ENCODE measurements at regions not wholly inside any gene's neighbourhood (a gene's known extent, or its start where the extent isn't known, plus 50 kb on each side); places are given as distances from the start of the nearest gene placed in this dataset.

DNA sequence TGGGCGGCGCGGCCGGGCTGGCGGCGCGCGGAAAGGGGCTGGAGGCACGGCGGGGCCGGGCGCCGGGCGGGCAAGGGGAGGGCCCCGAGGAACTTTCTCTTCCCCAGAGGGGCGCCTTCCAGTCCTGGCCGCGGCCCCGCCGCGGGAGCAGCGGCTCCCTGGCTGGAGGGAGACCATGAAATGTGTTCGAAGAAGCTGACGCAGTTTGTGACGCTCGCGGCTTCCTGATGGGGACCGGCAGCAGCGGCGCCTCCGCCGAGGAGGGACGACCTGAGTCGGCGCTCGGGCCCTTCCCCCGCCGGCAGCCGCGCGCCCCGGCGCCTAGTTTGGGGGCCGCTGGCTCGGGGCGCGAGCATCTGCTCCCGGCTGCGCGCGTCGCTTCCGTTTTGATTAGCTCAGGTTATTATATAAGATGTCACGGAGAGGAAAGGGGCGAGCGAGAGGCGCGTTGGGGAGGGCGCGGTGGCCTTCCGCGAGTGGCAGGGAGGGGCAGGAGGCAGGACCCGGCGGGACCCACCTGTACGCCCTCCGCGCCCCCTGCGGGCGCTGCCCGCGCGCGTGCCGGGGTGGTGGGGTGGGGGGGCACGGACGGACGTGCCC lies 57.1 kb upstream of the PCGF5 start:
- TF ChIP-seq, protein P1, sequence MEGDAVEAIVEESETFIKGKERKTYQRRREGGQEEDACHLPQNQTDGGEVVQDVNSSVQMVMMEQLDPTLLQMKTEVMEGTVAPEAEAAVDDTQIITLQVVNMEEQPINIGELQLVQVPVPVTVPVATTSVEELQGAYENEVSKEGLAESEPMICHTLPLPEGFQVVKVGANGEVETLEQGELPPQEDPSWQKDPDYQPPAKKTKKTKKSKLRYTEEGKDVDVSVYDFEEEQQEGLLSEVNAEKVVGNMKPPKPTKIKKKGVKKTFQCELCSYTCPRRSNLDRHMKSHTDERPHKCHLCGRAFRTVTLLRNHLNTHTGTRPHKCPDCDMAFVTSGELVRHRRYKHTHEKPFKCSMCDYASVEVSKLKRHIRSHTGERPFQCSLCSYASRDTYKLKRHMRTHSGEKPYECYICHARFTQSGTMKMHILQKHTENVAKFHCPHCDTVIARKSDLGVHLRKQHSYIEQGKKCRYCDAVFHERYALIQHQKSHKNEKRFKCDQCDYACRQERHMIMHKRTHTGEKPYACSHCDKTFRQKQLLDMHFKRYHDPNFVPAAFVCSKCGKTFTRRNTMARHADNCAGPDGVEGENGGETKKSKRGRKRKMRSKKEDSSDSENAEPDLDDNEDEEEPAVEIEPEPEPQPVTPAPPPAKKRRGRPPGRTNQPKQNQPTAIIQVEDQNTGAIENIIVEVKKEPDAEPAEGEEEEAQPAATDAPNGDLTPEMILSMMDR (IDR thresholded peaks at IDR 0.05; ENCODE audit: insufficient read depth, low read length) = no peak
- no peak for TF ChIP-seq SPI1 (IDR thresholded peaks at IDR 0.05; ENCODE audit: borderline replicate concordance, low read depth)
- TF ChIP-seq GABPA (IDR thresholded peaks at IDR 0.05; ENCODE audit: low read depth) = no peak
- no peak for TF ChIP-seq POLR2AphosphoS5 (IDR thresholded peaks at IDR 0.05; ENCODE audit: low read depth)
- TF ChIP-seq, protein P2, sequence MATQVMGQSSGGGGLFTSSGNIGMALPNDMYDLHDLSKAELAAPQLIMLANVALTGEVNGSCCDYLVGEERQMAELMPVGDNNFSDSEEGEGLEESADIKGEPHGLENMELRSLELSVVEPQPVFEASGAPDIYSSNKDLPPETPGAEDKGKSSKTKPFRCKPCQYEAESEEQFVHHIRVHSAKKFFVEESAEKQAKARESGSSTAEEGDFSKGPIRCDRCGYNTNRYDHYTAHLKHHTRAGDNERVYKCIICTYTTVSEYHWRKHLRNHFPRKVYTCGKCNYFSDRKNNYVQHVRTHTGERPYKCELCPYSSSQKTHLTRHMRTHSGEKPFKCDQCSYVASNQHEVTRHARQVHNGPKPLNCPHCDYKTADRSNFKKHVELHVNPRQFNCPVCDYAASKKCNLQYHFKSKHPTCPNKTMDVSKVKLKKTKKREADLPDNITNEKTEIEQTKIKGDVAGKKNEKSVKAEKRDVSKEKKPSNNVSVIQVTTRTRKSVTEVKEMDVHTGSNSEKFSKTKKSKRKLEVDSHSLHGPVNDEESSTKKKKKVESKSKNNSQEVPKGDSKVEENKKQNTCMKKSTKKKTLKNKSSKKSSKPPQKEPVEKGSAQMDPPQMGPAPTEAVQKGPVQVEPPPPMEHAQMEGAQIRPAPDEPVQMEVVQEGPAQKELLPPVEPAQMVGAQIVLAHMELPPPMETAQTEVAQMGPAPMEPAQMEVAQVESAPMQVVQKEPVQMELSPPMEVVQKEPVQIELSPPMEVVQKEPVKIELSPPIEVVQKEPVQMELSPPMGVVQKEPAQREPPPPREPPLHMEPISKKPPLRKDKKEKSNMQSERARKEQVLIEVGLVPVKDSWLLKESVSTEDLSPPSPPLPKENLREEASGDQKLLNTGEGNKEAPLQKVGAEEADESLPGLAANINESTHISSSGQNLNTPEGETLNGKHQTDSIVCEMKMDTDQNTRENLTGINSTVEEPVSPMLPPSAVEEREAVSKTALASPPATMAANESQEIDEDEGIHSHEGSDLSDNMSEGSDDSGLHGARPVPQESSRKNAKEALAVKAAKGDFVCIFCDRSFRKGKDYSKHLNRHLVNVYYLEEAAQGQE (IDR thresholded peaks at IDR 0.05; ENCODE audit: insufficient replicate concordance, low read depth) = no peak

Data from HL-60 (cell line).